Liver (tissue), 3 donors: ENCODE measurements at regions not wholly inside any gene's neighbourhood (a gene's known extent, or its start where the extent isn't known, plus 50 kb on each side); places are given as distances from the start of the nearest gene placed in this dataset.
"Not testable (repeated sequence)": the region's sequence is repeated elsewhere in the genome, so short reads cannot be mapped to it uniquely, and the experiment has no call there.

Source experiments
- EGR1 ChIP-seq, 2 donors: IDR thresholded peaks; 2 replicates each; pipeline ENCODE4 v1.6.1; 2016 to 2018; ENCODE audit warnings: antibody characterized with exemption in 2 of 2, low read depth in 2 of 2
- FOXA1 ChIP-seq: IDR thresholded peaks from 2 replicates; pipeline ENCODE4 v1.6.1; 2016; ENCODE audit warnings: antibody characterized with exemption
- HNF4G ChIP-seq: IDR thresholded peaks from 2 replicates; pipeline ENCODE4 v1.6.1; 2016; ENCODE audit warnings: antibody characterized with exemption
- JUND ChIP-seq, 2 donors: IDR thresholded peaks; 2 replicates each; pipeline ENCODE4 v1.6.1; 2016; ENCODE audit warnings: antibody characterized with exemption in 2 of 2
- MAX ChIP-seq: IDR thresholded peaks from 2 replicates; pipeline ENCODE4 v1.6.1; 2016; ENCODE audit warnings: antibody characterized with exemption
- RAD21 ChIP-seq, 2 donors: IDR thresholded peaks; 2 replicates each; pipeline ENCODE4 v1.6.1; 2016; ENCODE audit warnings: antibody characterized with exemption in 2 of 2, mild to moderate bottlenecking in 2 of 2
- REST ChIP-seq: IDR thresholded peaks from 2 replicates; pipeline ENCODE4 v1.6.1; 2016; ENCODE audit warnings: antibody characterized with exemption, mild to moderate bottlenecking
- RXRA ChIP-seq, 2 donors: IDR thresholded peaks; 2 replicates each; pipeline ENCODE4 v1.6.1; 2017 to 2018; ENCODE audit warnings: antibody characterized with exemption in 2 of 2, mild to moderate bottlenecking in 1 of 2
- SP1 ChIP-seq: IDR thresholded peaks from 2 replicates; pipeline ENCODE4 v1.6.1; 2018; ENCODE audit warnings: antibody characterized with exemption, mild to moderate bottlenecking
- YY1 ChIP-seq: IDR thresholded peaks from 2 replicates; pipeline ENCODE4 v1.6.1; 2016; ENCODE audit warnings: antibody characterized with exemption, mild to moderate bottlenecking
- TF ChIP-seq, protein P1 (sequence below): fragments of 150-350 bp; IDR thresholded peaks from 2 replicates; pipeline ENCODE4 v1.5.1; 2017; ENCODE audit warnings: improper control_type of control experiment, low read depth, low read length; ENCODE audit not compliant: missing input control
- donor health status: healthy.
- donor health status: healthy.

- TF ChIP-seq, protein P1, sequence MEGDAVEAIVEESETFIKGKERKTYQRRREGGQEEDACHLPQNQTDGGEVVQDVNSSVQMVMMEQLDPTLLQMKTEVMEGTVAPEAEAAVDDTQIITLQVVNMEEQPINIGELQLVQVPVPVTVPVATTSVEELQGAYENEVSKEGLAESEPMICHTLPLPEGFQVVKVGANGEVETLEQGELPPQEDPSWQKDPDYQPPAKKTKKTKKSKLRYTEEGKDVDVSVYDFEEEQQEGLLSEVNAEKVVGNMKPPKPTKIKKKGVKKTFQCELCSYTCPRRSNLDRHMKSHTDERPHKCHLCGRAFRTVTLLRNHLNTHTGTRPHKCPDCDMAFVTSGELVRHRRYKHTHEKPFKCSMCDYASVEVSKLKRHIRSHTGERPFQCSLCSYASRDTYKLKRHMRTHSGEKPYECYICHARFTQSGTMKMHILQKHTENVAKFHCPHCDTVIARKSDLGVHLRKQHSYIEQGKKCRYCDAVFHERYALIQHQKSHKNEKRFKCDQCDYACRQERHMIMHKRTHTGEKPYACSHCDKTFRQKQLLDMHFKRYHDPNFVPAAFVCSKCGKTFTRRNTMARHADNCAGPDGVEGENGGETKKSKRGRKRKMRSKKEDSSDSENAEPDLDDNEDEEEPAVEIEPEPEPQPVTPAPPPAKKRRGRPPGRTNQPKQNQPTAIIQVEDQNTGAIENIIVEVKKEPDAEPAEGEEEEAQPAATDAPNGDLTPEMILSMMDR, result not testable (repeated sequence)
- not testable (repeated sequence) for TF ChIP-seq REST; SP1; JUND (IDR thresholded peaks at IDR 0.05); RAD21 (IDR thresholded peaks at IDR 0.05); HNF4G; RXRA (IDR thresholded peaks at IDR 0.05); YY1; MAX; FOXA1; EGR1 (IDR thresholded peaks at IDR 0.05; ENCODE audit: low read depth in 2 of 2)
Measured at GRCh38 chr2:91764581-91765002, 3073.1 kb downstream of the RPIA start.
